ENCODE measurements at regions not wholly inside any gene's neighbourhood (a gene's known extent, or its start where the extent isn't known, plus 50 kb on each side); places are given as distances from the start of the nearest gene placed in this dataset.

DNA sequence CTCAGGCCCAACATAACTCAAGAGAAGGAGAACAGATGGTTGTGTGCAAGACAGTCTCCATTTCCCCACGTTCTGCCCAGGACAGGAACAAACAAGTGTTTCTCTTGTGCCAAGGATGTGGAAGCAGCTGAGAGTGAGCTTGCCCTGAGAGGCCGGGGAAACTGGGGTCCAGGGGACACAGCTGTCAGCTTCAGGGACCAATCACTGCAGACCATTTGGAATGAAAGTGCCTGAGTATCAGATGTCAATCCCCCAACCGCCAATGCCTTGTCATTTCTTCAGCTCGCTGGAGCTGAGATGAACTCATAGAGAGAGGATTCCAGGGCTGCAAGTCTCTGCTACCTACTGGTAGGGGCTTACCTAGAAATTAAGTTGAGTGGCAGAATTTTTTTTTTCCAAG, 71.9 kb upstream of the METAP2 start:
- H4K20me1 ChIP-seq (ENCODE audit: insufficient read depth) = no peaks in the 10 kb centered on the region
- H3K9ac ChIP-seq = no peak overlapping the region
- ChIA-PET POLR2A (no interaction called here), CTCF (no interaction called here)
- H3K4me1 ChIP-seq (ENCODE audit: control insufficient read depth in 1 of 2, insufficient read depth in 2 of 2, low read depth in 1 of 2, low read length in 1 of 2) = no peaks in the 10 kb centered on the region
- H3F3A ChIP-seq (replicated peaks; ENCODE audit: insufficient read depth) = no peaks in the 10 kb centered on the region
- H3K36me3 ChIP-seq (replicated peaks in 1 of 2; ENCODE audit: control insufficient read depth in 1 of 2, insufficient read depth in 2 of 2, low read length in 1 of 2) = no peaks in the 10 kb centered on the region
- H3K4me3 ChIP-seq (ENCODE audit: low read depth in 2 of 2, low read length in 1 of 2) = no peak overlapping the region
- H3K27me3 ChIP-seq (ENCODE audit: insufficient read depth) = no peaks in the 10 kb centered on the region; the same call in 1 of the 2 replicates
- no peak for DNase-seq
- H2AFZ ChIP-seq (ENCODE audit: low read depth) = no peak overlapping the region
- H3K27ac ChIP-seq (ENCODE audit: low read depth in 2 of 2, low read length in 1 of 2) = no peak overlapping the region
- WGBS (ENCODE audit: low lambda C conversion rate) = 44% methylated on average over 4 of the region's 4 CpGs
- TF ChIP-seq RCOR1 (IDR thresholded peaks at IDR 0.05; ENCODE audit: low read length) (no peak), GABPA (IDR thresholded peaks at IDR 0.05; ENCODE audit: low read depth) (no peak), GATA2 (CRISPR knock-in tag; IDR thresholded peaks at IDR 0.05) (no peak), NFIC (IDR thresholded peaks at IDR 0.05; ENCODE audit: borderline replicate concordance) (no peak), FOXM1 (IDR thresholded peaks at IDR 0.05; ENCODE audit: low read depth) (no peak), RXRA (IDR thresholded peaks at IDR 0.05; ENCODE audit: borderline replicate concordance, low read depth) (no peak), TAF1 (IDR thresholded peaks at IDR 0.05; ENCODE audit: borderline replicate concordance, low read depth, low read length) (no peak), NRF1 (IDR thresholded peaks at IDR 0.05; ENCODE audit: low read depth, low read length) (no peak), MXI1 (IDR thresholded peaks at IDR 0.05; ENCODE audit: low read depth, low read length) (no peak), ELF1 (IDR thresholded peaks at IDR 0.05) (no peak)
- TF ChIP-seq, protein P1, sequence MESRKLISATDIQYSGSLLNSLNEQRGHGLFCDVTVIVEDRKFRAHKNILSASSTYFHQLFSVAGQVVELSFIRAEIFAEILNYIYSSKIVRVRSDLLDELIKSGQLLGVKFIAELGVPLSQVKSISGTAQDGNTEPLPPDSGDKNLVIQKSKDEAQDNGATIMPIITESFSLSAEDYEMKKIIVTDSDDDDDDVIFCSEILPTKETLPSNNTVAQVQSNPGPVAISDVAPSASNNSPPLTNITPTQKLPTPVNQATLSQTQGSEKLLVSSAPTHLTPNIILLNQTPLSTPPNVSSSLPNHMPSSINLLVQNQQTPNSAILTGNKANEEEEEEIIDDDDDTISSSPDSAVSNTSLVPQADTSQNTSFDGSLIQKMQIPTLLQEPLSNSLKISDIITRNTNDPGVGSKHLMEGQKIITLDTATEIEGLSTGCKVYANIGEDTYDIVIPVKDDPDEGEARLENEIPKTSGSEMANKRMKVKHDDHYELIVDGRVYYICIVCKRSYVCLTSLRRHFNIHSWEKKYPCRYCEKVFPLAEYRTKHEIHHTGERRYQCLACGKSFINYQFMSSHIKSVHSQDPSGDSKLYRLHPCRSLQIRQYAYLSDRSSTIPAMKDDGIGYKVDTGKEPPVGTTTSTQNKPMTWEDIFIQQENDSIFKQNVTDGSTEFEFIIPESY (IDR thresholded peaks at IDR 0.05; ENCODE audit: borderline replicate concordance, low read depth) = no peak
- TF ChIP-seq, protein P2, sequence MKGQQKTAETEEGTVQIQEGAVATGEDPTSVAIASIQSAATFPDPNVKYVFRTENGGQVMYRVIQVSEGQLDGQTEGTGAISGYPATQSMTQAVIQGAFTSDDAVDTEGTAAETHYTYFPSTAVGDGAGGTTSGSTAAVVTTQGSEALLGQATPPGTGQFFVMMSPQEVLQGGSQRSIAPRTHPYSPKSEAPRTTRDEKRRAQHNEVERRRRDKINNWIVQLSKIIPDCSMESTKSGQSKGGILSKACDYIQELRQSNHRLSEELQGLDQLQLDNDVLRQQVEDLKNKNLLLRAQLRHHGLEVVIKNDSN (IDR thresholded peaks at IDR 0.05; ENCODE audit: borderline replicate concordance, low read depth) = no peak
- TF ChIP-seq, protein P3, sequence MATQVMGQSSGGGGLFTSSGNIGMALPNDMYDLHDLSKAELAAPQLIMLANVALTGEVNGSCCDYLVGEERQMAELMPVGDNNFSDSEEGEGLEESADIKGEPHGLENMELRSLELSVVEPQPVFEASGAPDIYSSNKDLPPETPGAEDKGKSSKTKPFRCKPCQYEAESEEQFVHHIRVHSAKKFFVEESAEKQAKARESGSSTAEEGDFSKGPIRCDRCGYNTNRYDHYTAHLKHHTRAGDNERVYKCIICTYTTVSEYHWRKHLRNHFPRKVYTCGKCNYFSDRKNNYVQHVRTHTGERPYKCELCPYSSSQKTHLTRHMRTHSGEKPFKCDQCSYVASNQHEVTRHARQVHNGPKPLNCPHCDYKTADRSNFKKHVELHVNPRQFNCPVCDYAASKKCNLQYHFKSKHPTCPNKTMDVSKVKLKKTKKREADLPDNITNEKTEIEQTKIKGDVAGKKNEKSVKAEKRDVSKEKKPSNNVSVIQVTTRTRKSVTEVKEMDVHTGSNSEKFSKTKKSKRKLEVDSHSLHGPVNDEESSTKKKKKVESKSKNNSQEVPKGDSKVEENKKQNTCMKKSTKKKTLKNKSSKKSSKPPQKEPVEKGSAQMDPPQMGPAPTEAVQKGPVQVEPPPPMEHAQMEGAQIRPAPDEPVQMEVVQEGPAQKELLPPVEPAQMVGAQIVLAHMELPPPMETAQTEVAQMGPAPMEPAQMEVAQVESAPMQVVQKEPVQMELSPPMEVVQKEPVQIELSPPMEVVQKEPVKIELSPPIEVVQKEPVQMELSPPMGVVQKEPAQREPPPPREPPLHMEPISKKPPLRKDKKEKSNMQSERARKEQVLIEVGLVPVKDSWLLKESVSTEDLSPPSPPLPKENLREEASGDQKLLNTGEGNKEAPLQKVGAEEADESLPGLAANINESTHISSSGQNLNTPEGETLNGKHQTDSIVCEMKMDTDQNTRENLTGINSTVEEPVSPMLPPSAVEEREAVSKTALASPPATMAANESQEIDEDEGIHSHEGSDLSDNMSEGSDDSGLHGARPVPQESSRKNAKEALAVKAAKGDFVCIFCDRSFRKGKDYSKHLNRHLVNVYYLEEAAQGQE (IDR thresholded peaks at IDR 0.05; ENCODE audit: low read depth, low read length) = no peak
- TF ChIP-seq, protein P4, sequence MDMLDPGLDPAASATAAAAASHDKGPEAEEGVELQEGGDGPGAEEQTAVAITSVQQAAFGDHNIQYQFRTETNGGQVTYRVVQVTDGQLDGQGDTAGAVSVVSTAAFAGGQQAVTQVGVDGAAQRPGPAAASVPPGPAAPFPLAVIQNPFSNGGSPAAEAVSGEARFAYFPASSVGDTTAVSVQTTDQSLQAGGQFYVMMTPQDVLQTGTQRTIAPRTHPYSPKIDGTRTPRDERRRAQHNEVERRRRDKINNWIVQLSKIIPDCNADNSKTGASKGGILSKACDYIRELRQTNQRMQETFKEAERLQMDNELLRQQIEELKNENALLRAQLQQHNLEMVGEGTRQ (IDR thresholded peaks at IDR 0.05; ENCODE audit: borderline replicate concordance, low read depth, low read length) = no peak
- TF ChIP-seq, protein P5, sequence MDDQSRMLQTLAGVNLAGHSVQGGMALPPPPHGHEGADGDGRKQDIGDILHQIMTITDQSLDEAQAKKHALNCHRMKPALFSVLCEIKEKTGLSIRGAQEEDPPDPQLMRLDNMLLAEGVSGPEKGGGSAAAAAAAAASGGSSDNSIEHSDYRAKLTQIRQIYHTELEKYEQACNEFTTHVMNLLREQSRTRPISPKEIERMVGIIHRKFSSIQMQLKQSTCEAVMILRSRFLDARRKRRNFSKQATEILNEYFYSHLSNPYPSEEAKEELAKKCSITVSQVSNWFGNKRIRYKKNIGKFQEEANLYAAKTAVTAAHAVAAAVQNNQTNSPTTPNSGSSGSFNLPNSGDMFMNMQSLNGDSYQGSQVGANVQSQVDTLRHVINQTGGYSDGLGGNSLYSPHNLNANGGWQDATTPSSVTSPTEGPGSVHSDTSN (IDR thresholded peaks at IDR 0.05) = no peak
- TF ChIP-seq, protein P6, sequence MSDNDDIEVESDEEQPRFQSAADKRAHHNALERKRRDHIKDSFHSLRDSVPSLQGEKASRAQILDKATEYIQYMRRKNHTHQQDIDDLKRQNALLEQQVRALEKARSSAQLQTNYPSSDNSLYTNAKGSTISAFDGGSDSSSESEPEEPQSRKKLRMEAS (IDR thresholded peaks at IDR 0.05; ENCODE audit: low read depth) = no peak
- no peaks in the 10 kb centered on the region for H3K79me2 ChIP-seq (ENCODE audit: insufficient read depth)
- no peaks in the 10 kb centered on the region for H3K9me2 ChIP-seq
- H3K9me3 ChIP-seq = no peaks in the 10 kb centered on the region
- no peak overlapping the region for H3K4me2 ChIP-seq

All from SK-N-SH (cell line).